Common myeloid progenitor, CD34-positive (primary cell): ENCODE measurements at regions not wholly inside any gene's neighbourhood (a gene's known extent, or its start where the extent isn't known, plus 50 kb on each side); places are given as distances from the start of the nearest gene placed in this dataset.

Experiments used
- CTCF ChIA-PET: fragments of 350-600 bp; sonication (Branson Sonifier 250); formaldehyde crosslinking; loops from one replicate; lab custom pipeline; 2021; ENCODE audit warnings: antibody characterized with exemption; lab: Charles Lee
- POLR2A ChIA-PET: fragments of 350-600 bp; sonication (Branson Sonifier 250); formaldehyde crosslinking; loops from one replicate; lab custom pipeline; 2021; ENCODE audit warnings: antibody characterized with exemption; lab: Charles Lee
- DNase-seq, 3 donors: peaks; one replicate each; pipeline versions ENCODE4 v3.0.0 to v3.0.0-alpha.2; 2013
- H3K27ac ChIP-seq, 2 experiments: 1 replicate in 1 of 2; 2 replicates in 1 of 2; pipeline ENCODE4 v1.7.0; 2013; ENCODE audit warnings: inconsistent platforms in 2 of 2, low read length in 2 of 2, mild to moderate bottlenecking in 2 of 2, low read depth in 1 of 2, moderate library complexity in 1 of 2; ENCODE audit not compliant: severe bottlenecking in 2 of 2, insufficient read depth in 1 of 2, poor library complexity in 1 of 2
- H3K27me3 ChIP-seq, 5 experiments: replicated peaks in 2 of 5; 1 replicate in 3 of 5; 2 replicates in 2 of 5; pipeline versions ENCODE4 v1.6.1 to v1.7.0; 2013; ENCODE audit warnings: low read length in 4 of 5, mild to moderate bottlenecking in 2 of 5, moderate library complexity in 2 of 5, inconsistent platforms in 1 of 5; ENCODE audit not compliant: insufficient read depth in 5 of 5, control insufficient read depth in 4 of 5
- H3K36me3 ChIP-seq, 4 experiments: 1 replicate in 2 of 4; 2 replicates in 2 of 4; pipeline versions ENCODE4 v1.6.1 to v1.7.0; 2013; ENCODE audit warnings: low read length in 3 of 4, control low read depth in 1 of 4, mild to moderate bottlenecking in 1 of 4; ENCODE audit not compliant: control insufficient read depth in 4 of 4, insufficient read depth in 4 of 4
- H3K4me1 ChIP-seq, 4 experiments: 1 replicate in 3 of 4; 2 replicates in 1 of 4; pipeline versions ENCODE4 v1.6.1 to v1.7.1; 2013; ENCODE audit warnings: low read length in 3 of 4, mild to moderate bottlenecking in 3 of 4, control low read depth in 1 of 4, inconsistent platforms in 1 of 4, moderate library complexity in 1 of 4; ENCODE audit not compliant: control insufficient read depth in 4 of 4, insufficient read depth in 4 of 4; ENCODE audit errors: control extremely low read depth in 1 of 4
- H3K4me3 ChIP-seq, 7 experiments: 1 replicate in 4 of 7; 2 replicates in 3 of 7; pipeline versions ENCODE4 v1.5.1 to v1.7.0; 2013; ENCODE audit warnings: mild to moderate bottlenecking in 7 of 7, low read length in 6 of 7, moderate library complexity in 6 of 7, inconsistent platforms in 2 of 7, low read depth in 2 of 7, control low read depth in 1 of 7; ENCODE audit not compliant: insufficient read depth in 4 of 7, control insufficient read depth in 1 of 7; ENCODE audit errors: extremely low read depth in 1 of 7
- H3K9me3 ChIP-seq, 5 experiments: 1 replicate in 4 of 5; 2 replicates in 1 of 5; pipeline versions ENCODE4 v1.6.1 to v1.7.1; 2013; ENCODE audit warnings: low read length in 4 of 5, mild to moderate bottlenecking in 2 of 5, inconsistent platforms in 1 of 5, low read depth in 1 of 5, moderate library complexity in 1 of 5; ENCODE audit not compliant: control insufficient read depth in 4 of 5, insufficient read depth in 2 of 5; ENCODE audit errors: control extremely low read depth in 1 of 5
- WGBS: methylation state at CpG from one replicate; pipeline ENCODE4 v1.1.5; 2013; ENCODE audit not compliant: insufficient coverage; 5-methylcytosine and 5-hydroxymethylcytosine counted together

DNA sequence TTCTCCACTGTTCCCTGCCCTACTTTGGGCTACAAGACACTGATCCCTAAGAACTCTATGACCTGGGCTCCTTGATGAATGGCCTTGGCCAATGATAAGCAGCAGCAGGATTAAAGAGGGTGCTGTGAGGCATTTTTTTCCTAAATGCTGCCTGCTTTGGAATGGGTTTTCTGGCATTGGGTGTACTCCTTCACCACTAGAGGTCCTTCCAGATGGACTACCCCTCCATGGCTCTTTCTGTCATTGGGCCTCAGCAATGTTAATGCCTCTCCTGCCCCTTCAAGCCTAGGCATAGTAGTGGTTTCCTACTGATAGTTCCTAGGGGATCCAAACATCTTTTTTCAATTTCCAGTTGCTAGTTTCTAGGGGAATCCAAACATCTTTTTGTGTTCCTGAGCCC, 319.3 kb upstream of the RPS23 start:
- Histone ChIP-seq H3K27ac (no peak overlapping the region), H3K27me3 (no peaks in the 10 kb centered on the region), H3K4me1 (no peaks in the 10 kb centered on the region), H3K36me3 (no peaks in the 10 kb centered on the region), H3K9me3 (no peaks in the 10 kb centered on the region), H3K4me3 (no peak overlapping the region)
- ChIA-PET CTCF (no interaction called here), POLR2A (no interaction called here)
- no peak for DNase-seq

DNA sequence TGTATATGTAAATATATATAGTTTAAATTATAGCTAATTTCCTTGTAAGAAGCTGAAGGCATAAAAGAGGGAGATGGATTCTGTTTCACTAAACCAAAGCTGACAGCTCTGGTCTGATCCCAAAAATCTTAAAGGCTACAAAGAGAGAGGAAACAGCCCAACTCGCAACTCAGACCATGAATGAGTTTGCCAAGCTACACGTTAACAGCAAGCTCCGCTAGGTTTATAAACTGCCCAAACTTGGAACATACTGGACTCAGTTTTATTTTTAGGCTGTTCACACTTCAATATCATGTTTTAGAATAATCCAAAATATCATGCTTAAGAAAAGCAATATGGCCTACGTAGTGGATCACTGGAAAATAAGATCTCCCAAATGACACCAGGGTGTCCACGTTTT, 318.3 kb upstream of the RPS23 start:
- CTCF ChIA-PET: no interaction called here
- Histone ChIP-seq H3K36me3 (no peaks in the 10 kb centered on the region), H3K27ac (no peak overlapping the region), H3K27me3 (no peaks in the 10 kb centered on the region), H3K4me1 (no peaks in the 10 kb centered on the region), H3K4me3 (no peak overlapping the region), H3K9me3 (peaks cover 0 to under 1% (median 0%) of the 10 kb centered on the region in 5 experiments)
- POLR2A ChIA-PET: no interaction called here
- no peak for DNase-seq
- 100% methylated on average over 3 of the region's 5 CpGs for WGBS

DNA sequence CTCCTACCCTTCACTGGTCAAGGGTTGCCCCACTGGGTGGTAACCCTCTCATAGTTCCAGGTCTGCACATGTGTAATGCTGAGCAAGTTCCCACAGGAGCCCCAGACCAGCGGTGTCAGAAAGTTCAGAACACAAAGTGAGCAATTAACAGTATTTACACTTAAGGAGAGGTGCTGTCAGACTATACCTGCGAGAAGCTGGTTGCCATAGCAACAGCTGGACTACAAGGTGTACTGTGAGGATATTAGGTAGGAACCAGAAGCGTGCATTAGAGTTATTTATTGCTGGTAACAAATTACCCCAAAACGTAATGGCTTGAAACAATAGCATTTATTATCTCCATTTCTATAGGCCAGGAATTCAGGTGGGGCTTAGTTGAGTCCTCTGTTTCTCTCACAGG, 317.0 kb upstream of the RPS23 start:
- CTCF ChIA-PET: no interaction called here
- H3K27me3 ChIP-seq: no peaks in the 10 kb centered on the region
- no peak overlapping the region for H3K27ac ChIP-seq
- H3K4me3 ChIP-seq: no peak overlapping the region
- H3K36me3 ChIP-seq: no peaks in the 10 kb centered on the region
- POLR2A ChIA-PET: no interaction called here
- 100% methylated on average over 2 of the region's 4 CpGs for WGBS
- H3K9me3 ChIP-seq: peaks cover 0 to 7% (median 0%) of the 10 kb centered on the region in 5 experiments
- DNase-seq: no peak
- no peaks in the 10 kb centered on the region for H3K4me1 ChIP-seq

DNA sequence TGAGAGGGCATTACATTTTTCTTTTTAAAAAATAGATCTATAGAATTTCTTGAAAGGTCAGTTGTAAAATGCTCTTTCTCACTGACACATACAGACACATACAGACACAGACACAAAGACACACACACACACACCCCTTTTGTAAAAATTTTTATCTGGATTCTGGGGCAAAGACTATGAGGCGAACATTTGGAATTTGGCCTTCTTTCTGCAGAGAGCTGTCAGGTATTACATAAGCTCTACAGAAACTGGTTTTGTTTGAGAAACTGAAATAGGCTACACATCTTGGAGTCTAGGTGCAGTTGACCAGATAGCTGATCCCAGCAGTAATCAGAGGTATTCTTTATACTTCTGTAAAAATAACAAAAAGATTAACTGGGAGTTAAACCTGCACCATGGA, 315.9 kb upstream of the RPS23 start:
- POLR2A ChIA-PET: no interaction called here

DNA sequence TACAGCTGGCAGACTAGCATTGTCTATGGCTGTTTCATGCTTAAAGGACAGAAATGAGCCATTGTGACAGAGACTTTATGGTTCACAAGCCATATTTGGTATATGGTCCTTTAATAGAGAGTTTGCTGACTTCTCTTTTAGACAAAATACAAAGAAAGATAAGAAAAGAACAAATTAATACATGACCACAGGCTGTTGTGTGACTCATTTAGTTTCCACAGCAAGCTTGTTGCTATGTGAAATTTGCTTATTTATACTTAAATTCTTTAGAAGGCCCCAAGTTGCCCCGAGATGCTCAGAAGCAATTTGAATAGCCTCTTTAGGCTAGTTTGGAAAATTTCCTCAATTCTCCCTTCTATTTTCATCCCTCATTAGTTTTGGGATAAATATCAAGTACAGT, 315.3 kb upstream of the RPS23 start:
- Histone ChIP-seq H3K27me3 (no peaks in the 10 kb centered on the region), H3K9me3 (peaks cover 0 to 7% (median 0%) of the 10 kb centered on the region in 5 experiments), H3K4me3 (no peak overlapping the region), H3K36me3 (no peaks in the 10 kb centered on the region), H3K4me1 (no peaks in the 10 kb centered on the region), H3K27ac (no peak overlapping the region)
- CTCF ChIA-PET: interaction anchor here (2.2 kb wide), 1 partner anchor 9 kb away, joined by 5 read pairs; no protein-coding TSS in a partner anchor
- POLR2A ChIA-PET: no interaction called here
- DNase-seq: peak in 2 of 3 donors; percentile 14 to 33
- no CpG with 5 or more reads among the region's 1 CpG for WGBS

More for the DNA sequence above, 315.9 kb upstream of the RPS23 start:
- H3K36me3 ChIP-seq: no peaks in the 10 kb centered on the region
- H3K27me3 ChIP-seq: no peaks in the 10 kb centered on the region
- H3K27ac ChIP-seq: no peak overlapping the region
- H3K9me3 ChIP-seq: peaks cover 0 to 7% (median 0%) of the 10 kb centered on the region in 5 experiments
- no peak for DNase-seq
- H3K4me1 ChIP-seq: no peaks in the 10 kb centered on the region
- WGBS: no CpG with 5 or more reads among the region's 1 CpG
- no peak overlapping the region for H3K4me3 ChIP-seq
- CTCF ChIA-PET: interaction anchor here (2.2 kb wide), 1 partner anchor 9 kb away, joined by 5 read pairs; no protein-coding TSS in a partner anchor

DNA sequence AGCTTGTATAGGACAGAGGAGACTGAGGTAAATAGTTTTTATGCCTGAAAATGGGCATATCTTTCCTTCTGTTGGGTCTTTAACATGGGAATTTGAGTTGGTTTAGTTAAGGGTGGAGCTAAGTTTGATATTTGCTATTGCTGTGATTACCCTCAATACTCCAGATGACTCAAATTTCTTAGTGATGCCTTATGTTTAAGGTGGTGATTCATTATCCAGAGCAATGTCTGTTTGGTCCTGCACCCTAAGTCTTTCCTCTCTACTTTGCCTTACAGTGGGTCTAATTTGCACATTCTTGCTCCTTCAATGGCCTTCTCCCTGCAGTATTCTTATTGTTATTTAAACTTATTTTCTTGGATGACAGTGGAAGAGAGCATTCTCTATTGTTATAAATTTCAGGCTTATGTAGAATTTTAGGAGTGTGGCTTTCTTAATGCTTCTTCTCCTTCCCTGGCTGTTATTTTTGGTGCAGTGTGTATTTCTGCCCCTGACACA, 312.9 kb upstream of the RPS23 start:
- Histone ChIP-seq H3K27ac (no peak overlapping the region), H3K9me3 (peaks cover 0 to 7% (median 0%) of the 10 kb centered on the region in 5 experiments), H3K4me3 (no peak overlapping the region), H3K36me3 (no peaks in the 10 kb centered on the region), H3K27me3 (no peaks in the 10 kb centered on the region), H3K4me1 (peaks cover 0 to 3% (median 0%) of the 10 kb centered on the region in 4 experiments)
- ChIA-PET POLR2A (no interaction called here), CTCF (no interaction called here)
- DNase-seq: no peak

DNA sequence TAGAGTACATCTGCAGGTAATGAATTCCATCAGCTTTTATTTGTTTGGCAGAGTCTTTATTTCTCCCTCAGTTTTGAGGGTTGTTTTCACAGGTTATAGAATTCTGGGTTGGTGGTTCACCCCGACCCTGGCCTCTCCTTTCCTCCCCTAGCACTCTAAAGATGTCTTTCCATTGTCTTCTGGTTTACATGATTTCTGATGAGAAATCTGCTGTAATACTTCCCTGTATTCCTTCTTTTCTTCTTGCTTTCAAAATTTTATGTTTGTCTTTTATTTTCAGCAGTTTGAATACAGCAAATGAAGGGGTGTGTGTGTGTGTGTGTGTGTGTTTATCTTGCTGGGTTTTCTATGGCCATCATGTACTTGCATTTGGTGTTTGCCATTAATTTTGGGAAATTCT, 312.0 kb upstream of the RPS23 start:
- DNase-seq: no peak
- peaks cover 0 to 7% (median 0%) of the 10 kb centered on the region in 5 experiments for H3K9me3 ChIP-seq
- peaks cover 0 to 4% (median 0%) of the 10 kb centered on the region in 4 experiments for H3K4me1 ChIP-seq
- H3K4me3 ChIP-seq: no peak overlapping the region
- no CpG with 5 or more reads among the region's 1 CpG for WGBS
- no peaks in the 10 kb centered on the region for H3K36me3 ChIP-seq
- H3K27ac ChIP-seq: no peak overlapping the region
- H3K27me3 ChIP-seq: no peaks in the 10 kb centered on the region
- ChIA-PET POLR2A (no interaction called here), CTCF (no interaction called here)
